ENCODE measurements at regions not wholly inside any gene's neighbourhood (a gene's known extent, or its start where the extent isn't known, plus 50 kb on each side); places are given as distances from the start of the nearest gene placed in this dataset.

- TF ChIP-seq CTCF (IDR thresholded peaks at IDR 0.05; ENCODE audit: low read depth, low read length, poor library complexity, severe bottlenecking) = no peak
- no peak for TF ChIP-seq EZH2phosphoT487 (IDR thresholded peaks at IDR 0.05; ENCODE audit: borderline replicate concordance, low read length)
Measured at GRCh38 chr3:181264486-181264885, 274.9 kb upstream of the DNAJC19 start.
